GM12873 (cell line): ENCODE measurements at regions not wholly inside any gene's neighbourhood (a gene's known extent, or its start where the extent isn't known, plus 50 kb on each side); places are given as distances from the start of the nearest gene placed in this dataset.

ENCODE experiments used
- CTCF ChIP-seq: IDR thresholded peaks from 2 replicates; pipeline ENCODE4 v1.5.1; 2012; ENCODE audit warnings: low read depth, mild to moderate bottlenecking, moderate library complexity, low read length, control low read depth; ENCODE audit not compliant: insufficient read depth; ENCODE audit errors: missing control alignments

DNA sequence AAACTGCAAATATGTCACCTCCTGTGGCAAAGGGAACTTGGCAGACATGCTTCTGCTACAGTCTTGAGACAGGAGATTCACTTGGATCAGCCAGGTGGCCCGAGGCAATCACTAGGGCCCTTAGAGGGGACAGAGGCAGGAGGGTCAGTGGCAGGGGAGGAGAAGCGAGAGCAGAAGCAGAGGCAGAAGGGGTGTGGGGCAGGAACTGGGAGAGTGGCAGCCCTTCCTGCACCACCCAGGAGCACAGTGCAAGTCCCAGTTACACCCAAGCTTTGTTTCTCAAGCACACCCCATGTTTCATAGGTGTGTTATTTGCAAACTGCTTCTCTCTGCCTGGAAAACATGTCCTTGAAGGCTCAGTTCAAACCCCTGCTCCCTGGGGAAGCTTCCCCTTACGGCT lies 309.7 kb upstream of the MYT1L start:
- no peak for TF ChIP-seq CTCF

DNA sequence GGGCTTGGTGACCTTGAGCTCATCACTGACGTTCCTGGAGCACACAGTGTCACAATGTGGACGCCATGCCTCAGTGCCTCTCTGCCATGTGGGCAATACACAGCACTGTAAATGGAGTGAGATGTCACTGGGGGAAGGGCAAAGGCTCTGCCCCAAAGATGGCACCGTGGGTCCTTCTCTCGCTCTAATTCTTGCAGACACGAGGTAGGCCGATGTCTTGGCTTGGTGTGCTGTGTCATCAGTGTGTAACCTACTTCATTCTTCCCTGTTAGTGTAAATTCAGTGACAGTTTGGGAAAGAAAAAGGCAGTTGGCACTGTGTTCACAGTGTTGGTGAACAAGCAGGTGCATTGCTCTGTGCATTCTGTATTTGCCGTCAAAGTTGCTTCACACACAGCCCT lies 309.3 kb upstream of the MYT1L start:
- no peak for TF ChIP-seq CTCF

GRCh38 chr2:2639251-2640139 lies 308.4 kb upstream of the MYT1L start:
- no peak for TF ChIP-seq CTCF

DNA sequence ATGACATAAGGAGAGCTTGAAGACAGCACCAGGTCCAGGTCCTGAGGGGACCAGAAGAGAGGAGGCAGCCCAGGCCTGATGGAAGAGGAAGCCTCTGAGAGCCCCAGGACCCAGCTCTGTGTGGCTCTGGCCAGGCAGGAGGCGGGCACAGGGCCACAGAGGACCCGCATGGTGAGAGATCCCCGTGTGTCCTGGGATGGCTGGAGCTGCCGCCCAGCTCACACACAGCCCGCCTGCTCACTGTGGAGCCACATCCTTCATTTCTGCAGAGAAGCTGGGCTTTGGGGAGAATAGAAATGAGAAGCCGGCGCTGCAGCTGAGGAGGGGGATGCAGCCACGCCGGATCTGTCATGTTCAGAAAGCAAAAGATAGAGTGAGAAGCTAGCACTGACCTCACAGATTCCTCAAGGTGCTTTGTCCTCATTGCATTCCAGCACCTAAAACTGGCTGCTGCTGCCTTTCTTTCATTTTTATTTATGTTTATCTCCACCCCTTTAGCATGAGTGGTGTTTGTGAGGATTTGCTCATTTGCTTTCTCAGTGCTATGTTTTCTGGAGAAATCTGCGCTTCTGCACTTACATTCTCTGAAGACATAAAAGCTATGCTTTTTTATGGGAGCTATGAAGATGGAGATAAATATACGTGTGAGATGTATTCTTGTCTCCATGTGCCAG lies 307.6 kb upstream of the MYT1L start:
- TF ChIP-seq CTCF, result no peak

GRCh38 chr2:2636813-2637212 lies 305.7 kb upstream of the MYT1L start:
- TF ChIP-seq CTCF, result no peak

GRCh38 chr2:2635025-2635528 lies 304.0 kb upstream of the MYT1L start:
- no peak for TF ChIP-seq CTCF

GRCh38 chr2:2633017-2633416 lies 301.9 kb upstream of the MYT1L start:
- TF ChIP-seq CTCF, result no peak
